ENCODE measurements at regions not wholly inside any gene's neighbourhood (a gene's known extent, or its start where the extent isn't known, plus 50 kb on each side); places are given as distances from the start of the nearest gene placed in this dataset.

- TF ChIP-seq ZNF785 (tag by site-specific recombination; IDR thresholded peaks at IDR 0.05) (no peak), ZSCAN30 (tag by site-specific recombination; IDR thresholded peaks at IDR 0.05) (no peak), CTCF (tag by site-specific recombination; IDR thresholded peaks at IDR 0.05) (no peak), PATZ1 (tag by site-specific recombination; IDR thresholded peaks at IDR 0.05) (no peak), ZFP37 (tag by site-specific recombination; IDR thresholded peaks at IDR 0.05) (no peak), ZNF146 (tag by site-specific recombination; IDR thresholded peaks at IDR 0.05) (no peak), ZNF624 (tag by site-specific recombination; IDR thresholded peaks at IDR 0.05) (no peak), YY2 (tag by site-specific recombination; IDR thresholded peaks at IDR 0.05) (no peak), ZNF830 (tag by site-specific recombination; IDR thresholded peaks at IDR 0.05; ENCODE audit: low read depth) (no peak)
Measured at GRCh38 chr1:202072211-202072765, 50.4 kb upstream of the GPR37L1 start.
